ENCODE measurements at regions not wholly inside any gene's neighbourhood (a gene's known extent, or its start where the extent isn't known, plus 50 kb on each side); places are given as distances from the start of the nearest gene placed in this dataset.
"Not testable (repeated sequence)": the region's sequence is repeated elsewhere in the genome, so short reads cannot be mapped to it uniquely, and the experiment has no call there.

DNA sequence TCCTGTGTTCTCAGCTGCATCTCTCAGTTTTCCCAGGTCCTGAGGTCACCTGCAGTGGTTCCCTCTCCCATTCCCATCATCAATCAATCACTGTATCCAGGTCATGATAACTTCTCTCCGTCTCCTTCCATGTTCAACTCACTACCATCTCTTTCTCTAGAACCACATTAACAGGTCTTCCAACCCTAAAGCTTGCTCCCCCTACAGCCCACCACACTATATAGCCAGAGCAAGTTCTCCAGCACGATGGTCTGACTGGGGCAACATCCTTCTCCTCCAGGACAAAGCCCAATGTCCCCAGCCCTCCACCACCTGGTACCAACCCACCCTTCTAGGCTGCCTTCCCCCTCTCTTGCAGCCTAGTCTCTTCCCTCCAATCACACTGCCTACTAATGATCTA, 241.6 kb downstream of the CDK5RAP2 start:
- no peak for DNase-seq

GRCh38 chr9:120337131-120337530, 242.8 kb downstream of the CDK5RAP2 start:
- DNase-seq, result no peak

DNA sequence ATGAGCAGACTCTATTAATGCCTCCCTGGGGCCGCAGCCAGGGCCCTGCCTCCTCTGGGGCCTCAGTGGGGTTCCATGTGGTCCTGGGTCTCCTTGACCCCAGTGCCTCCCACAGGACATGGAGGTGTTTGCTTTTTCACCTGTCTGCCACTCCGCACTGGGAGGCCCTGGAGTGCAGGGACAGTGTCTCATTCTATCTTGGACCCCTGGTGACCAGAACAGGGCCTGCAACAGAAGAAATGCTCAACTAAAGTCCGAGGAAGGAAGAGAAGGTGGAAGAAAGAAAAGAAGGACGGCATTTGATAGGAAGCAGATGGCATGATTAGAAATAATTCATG, 243.2 kb downstream of the CDK5RAP2 start:
- no peak for DNase-seq

DNA sequence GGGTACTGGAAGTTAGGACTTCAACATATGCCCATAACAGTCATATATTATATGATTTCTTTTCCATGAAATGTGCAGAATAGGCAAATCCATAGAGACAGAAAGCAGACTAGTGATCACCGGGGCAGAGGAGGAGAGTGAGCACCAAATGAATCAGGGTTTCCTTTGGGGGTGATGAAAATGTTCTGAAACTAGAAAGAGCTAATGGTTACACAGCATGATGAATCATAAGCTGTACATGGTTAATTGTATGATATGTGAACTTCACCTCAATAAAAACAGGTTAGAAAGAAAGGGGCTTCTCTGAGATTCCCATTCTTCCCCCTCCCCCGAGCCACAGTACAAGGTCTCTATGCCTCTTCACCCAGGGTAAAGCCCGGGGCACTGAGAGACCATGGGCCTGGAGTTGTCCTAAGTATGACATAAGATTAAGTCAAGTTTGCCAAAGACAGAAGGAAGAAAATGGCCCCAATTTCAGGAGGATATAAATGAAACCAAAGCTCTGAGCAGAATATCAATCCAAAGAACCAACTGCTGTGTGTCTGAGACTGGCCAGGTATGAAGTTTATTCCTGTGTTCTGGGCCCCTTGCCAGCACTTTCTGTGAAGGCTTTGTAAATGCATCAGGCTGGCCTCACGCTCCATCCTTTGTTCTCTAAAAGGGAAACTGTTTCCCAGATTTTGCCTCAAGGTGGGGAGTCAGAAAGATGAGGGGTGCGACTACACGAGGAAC, 243.8 kb downstream of the CDK5RAP2 start:
- peak; percentile 62 for DNase-seq

DNA sequence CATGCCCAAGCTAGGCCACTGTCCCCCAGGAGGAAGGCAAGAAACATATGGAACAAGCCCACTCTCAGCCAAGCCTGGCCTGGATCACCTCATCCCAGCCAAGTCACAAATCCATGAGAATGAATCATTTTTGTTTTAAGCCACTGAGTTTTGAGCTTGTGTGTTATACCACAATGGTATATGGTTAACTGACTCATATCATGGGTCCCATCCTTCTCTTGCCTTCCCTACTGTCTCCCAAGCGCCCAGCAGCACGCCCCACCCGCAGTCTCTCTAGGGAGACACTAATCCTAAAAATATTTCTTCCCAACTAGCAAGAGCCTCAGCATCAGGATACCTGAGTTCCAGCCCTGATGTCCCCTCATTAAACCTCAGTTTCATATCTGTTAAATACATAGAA, 248.1 kb downstream of the CDK5RAP2 start:
- peak; percentile 39 for DNase-seq

- DNase-seq, result no peak
Observed at GRCh38 chr9:120330031-120330430, 249.9 kb downstream of the CDK5RAP2 start.

GRCh38 chr9:120327322-120327721, 252.6 kb downstream of the CDK5RAP2 start:
- no peak for DNase-seq

- no peak for DNase-seq
Observed at GRCh38 chr9:120326049-120326693, 253.8 kb downstream of the CDK5RAP2 start.

DNA sequence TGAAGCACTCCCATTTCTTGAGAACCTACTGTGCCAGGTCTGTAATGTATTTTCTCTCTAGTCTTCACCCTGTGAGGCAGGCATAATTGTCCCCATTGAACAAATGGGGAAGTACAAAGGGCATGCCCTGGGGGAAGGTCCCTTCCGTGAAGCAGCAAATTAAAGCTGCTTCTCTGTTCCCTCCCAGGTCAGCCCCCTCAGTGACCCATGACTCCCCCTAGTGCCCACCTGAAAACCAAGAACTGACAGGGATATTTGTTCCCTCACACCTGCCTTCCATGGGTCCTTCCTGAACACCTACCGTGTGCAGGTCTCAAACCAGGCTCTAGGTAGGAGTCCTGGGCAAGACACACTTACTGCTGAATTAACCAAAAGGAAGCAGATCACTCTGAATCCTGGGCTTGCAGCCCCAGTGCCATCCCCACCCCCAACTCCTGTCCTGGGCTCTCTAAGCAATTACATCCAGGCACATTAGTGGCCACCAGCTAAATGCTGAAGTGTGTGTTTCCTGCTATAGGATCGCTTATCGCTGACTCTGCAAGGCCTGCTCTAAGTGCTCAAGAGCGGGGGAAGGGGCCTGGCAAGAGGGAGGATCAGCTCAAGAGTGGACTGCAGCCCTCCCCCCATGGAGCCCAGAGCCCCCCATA, 254.8 kb downstream of the CDK5RAP2 start:
- no peak for DNase-seq

DNA sequence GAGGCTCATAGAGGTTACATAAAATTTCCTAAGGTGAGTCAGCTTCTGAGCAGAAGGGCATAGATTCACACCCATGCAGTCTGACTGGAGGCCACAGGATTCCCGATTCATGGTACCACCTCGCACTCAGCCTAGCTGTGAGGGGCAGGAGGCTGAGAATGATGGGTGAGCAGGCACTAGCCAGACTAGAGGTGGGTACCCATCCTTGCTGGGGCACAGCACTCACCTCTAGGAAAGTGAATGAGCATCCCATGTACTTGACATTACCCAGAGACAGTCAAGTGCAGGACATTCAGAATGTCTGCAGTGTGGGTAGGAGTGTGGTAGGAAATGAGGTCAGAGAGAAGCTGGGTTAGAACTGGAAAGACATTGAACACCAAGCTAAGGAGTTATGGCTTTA, 255.5 kb downstream of the CDK5RAP2 start:
- DNase-seq, result no peak

- no peak for DNase-seq
Observed at GRCh38 chr9:120323125-120323524, 256.8 kb downstream of the CDK5RAP2 start.

DNA sequence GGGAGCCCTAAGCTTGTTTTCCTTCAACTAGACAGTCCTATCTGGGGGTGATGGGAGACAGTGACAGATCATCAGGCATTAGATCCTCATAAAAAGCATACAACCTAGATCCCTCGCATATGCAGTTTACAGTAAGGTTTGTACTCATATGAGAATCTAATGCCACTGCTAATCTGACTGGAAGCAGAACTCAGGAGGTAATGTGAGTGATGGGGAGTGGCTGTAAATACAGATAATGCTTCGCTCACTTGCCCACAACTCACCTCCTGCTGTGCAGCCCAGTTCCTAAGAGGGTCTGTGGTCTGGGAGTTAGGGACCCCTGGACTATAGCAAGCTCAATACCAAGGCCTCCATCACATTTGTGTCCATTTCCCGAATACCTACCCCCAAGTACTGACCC, 260.5 kb downstream of the CDK5RAP2 start:
- no peak for DNase-seq

DNA sequence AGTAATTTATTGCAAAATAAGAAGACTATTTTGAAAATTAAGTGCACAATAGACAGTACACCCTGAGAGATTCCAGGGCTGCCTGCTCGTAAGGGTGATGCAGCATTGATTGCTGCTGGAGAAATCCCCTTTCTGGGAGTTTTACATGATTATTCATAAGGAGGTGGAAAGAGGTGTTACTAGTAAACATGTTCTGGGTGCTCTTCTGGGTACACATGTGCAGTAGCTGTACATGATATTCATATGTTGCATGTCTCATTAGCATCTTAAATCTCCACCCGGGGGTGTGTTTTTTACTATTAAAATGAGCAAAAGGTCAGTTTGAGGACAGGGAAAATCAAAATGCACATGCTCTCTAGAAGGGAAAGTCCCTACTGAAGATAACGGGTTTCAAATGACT, 264.8 kb downstream of the CDK5RAP2 start:
- no peak for DNase-seq

- no peak for DNase-seq
Observed at GRCh38 chr9:120312031-120312430, 267.9 kb downstream of the CDK5RAP2 start.

GRCh38 chr9:120310035-120310434, 269.9 kb downstream of the CDK5RAP2 start:
- no peak for DNase-seq

DNA sequence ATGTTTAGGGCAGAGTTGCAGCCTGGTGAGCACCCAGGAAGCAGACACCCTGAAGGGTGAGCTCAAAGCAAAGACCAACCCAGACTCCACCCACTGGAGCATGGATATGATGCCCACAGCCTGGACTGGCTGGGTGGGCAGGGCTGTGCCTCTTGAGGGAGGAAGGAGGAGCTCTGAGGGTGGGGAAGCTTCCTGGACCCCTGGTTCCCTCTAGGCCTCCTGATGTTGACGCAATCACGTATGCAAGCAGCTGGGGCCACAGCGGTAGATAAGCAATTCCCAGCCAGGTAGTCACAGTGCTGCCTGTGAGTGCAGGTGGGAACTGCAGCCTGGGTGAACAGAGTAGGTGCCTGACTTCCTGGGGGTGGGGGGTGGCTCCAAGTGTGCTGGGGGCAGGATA, 271.5 kb downstream of the CDK5RAP2 start:
- no peak for DNase-seq

- DNase-seq, result no peak
Observed at GRCh38 chr9:120307599-120307998, 272.4 kb downstream of the CDK5RAP2 start.

DNA sequence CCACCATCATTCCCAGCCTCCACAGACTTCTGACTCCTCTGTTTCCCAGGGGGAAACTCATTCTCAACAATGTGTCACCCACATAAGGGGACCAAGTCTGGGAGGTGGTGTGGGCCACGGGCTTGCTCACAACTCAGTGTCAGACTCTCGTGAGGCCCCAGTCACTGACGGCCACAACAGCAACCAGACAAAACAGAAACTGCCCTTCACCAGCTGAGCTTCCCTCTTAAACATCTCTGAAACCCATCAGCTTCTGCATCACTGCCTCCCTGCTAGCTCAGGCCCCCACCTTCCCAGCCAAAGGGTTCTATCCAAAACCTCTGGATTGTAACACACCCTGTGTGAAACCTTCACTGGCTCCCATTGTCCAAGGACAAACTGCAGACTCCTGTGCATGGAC, 273.4 kb downstream of the CDK5RAP2 start:
- no peak for DNase-seq

GRCh38 chr9:120306088-120306487, 273.9 kb downstream of the CDK5RAP2 start:
- no peak for DNase-seq

DNA sequence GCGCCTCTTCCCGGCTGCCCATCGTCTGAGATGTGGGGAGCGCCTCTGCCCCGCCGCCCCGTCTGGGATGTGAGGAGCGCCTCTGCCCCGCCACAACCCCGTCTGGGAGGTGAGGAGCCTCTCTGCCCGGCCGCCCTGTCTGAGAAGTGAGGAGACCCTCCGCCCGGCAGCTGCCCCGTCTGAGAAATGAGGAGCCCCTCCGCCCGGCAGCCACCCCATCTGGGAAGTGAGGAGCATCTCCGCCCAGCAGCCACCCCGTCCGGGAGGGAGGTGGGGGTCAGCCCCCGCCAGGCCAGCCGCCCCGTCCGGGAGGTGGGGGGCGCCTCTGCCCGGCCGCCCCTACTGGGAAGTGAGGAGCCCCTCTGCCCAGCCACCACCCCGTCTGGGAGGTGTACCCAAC, 275.1 kb downstream of the CDK5RAP2 start:
- DNase-seq, result not testable (repeated sequence)

DNA sequence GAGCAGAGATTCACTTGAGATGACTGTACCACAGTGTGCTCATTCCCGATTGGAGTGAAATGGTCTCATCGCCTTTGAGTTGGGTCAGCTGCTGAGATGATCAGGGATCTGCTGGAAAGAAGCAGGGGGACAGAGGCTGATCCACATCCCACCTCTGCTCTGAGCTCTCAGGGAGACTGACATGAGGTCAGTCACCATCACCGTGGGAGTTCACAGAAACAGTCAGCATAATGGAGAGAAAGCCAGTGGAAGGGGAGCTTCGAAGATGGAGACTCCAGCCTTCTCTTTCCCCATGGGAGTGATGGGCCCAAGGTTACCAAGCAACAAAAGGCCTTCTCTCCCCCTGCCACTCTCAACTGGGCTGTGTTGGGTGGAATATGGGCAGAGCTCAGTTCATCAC, 276.4 kb downstream of the CDK5RAP2 start:
- DNase-seq, result no peak

- no peak for DNase-seq
Observed at GRCh38 chr9:120299785-120300184, 280.2 kb downstream of the CDK5RAP2 start.

- DNase-seq, result no peak
Observed at GRCh38 chr9:120294003-120294402, 286.0 kb downstream of the CDK5RAP2 start.

DNA sequence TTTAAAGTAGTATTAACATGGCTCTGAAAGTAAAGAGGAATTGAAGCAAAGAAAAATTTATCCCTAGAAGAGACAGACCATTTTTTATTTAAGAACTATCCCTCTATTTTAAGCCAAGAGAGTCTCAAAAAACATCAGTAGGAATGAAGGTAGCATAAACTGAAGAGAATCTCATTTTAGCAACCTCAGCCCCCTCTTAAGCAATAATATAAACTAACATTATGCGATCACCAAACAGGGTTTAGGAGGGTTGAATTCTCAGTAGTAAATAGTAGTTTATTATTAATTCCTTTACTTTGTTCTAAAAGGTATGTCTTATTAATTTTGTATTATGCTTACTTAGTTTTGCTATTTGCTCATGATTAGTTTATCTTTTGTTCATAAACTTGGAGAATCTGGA, 287.4 kb downstream of the CDK5RAP2 start:
- DNase-seq, result no peak

Measured in fibroblast of skin of abdomen (primary cell).